ENCODE measurements at regions not wholly inside any gene's neighbourhood (a gene's known extent, or its start where the extent isn't known, plus 50 kb on each side); places are given as distances from the start of the nearest gene placed in this dataset.

DNA sequence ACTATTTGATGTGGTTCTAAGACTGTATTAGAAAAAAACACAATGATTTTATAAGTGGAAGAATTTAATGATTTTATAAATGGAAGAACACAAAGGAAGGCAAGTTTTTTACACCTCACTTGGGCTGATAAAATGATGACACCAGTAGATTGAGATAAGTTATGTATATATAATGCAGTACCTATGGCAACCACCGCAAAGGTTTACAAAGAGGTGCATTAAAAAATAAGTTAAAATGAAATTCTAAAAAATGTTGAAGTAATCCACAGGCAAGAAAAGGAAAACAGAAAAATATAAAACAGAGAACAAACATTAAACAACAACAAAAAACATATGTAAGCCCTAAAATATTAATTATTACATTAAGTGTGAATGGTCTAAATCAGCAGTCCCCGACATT is 490.9 kb upstream of the AADAT start:
- no peaks in the 10 kb centered on the region for H3K36me3 ChIP-seq (ENCODE audit: control insufficient read depth, low read depth, low read length)
- H3K4me3 ChIP-seq (ENCODE audit: low read length) = no peak overlapping the region
- no peaks in the 10 kb centered on the region for H3K27me3 ChIP-seq (ENCODE audit: control insufficient read depth, insufficient read depth, low read length)
- H3K9ac ChIP-seq (ENCODE audit: low read length) = no peak overlapping the region
- H3K4me1 ChIP-seq (ENCODE audit: control insufficient read depth, low read depth, low read length) = peaks cover 6% of the 10 kb centered on the region
- no peaks in the 10 kb centered on the region for H3K9me3 ChIP-seq (ENCODE audit: control insufficient read depth, low read depth, low read length)
- no peak overlapping the region for H3K27ac ChIP-seq (ENCODE audit: low read length)

DNA sequence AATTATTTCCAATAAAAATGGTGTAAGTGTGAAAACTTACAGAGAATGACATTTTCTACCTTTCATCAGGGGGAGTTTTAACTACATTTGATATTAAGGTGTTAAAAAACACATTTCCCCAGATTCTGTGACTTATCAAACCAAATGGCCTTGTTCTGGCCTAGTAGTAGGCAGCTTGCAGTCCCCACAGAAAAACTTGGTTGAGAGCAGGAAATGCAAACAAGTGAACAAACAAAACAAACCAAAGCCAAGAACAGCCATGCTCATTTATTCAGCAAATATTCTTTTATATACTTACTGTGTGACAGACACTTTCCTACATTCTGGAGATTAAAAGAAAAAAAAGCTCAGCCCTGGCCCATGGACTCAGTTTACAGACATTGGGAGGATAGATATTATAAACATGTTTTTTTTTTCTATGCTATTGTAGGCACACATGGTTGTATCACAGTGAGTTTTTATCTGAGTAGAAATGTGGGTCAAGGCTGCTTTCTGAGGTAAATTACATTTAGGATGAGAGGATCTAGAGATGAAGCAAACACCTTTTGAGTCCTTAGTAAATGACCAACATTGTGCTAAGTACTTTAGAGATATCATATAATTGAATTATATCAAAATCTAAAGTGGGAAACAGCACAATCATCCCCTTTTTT is 449.2 kb upstream of the AADAT start:
- H3K27me3 ChIP-seq (ENCODE audit: control insufficient read depth, insufficient read depth, low read length) = no peaks in the 10 kb centered on the region
- H3K36me3 ChIP-seq (ENCODE audit: control insufficient read depth, low read depth, low read length) = no peaks in the 10 kb centered on the region
- H3K27ac ChIP-seq (ENCODE audit: low read length) = no peak overlapping the region
- H3K4me3 ChIP-seq (ENCODE audit: low read length) = no peak overlapping the region
- H3K9me3 ChIP-seq (ENCODE audit: control insufficient read depth, low read depth, low read length) = no peaks in the 10 kb centered on the region
- H3K4me1 ChIP-seq (ENCODE audit: control insufficient read depth, low read depth, low read length) = no peaks in the 10 kb centered on the region
- no peak overlapping the region for H3K9ac ChIP-seq (ENCODE audit: low read length)

DNA sequence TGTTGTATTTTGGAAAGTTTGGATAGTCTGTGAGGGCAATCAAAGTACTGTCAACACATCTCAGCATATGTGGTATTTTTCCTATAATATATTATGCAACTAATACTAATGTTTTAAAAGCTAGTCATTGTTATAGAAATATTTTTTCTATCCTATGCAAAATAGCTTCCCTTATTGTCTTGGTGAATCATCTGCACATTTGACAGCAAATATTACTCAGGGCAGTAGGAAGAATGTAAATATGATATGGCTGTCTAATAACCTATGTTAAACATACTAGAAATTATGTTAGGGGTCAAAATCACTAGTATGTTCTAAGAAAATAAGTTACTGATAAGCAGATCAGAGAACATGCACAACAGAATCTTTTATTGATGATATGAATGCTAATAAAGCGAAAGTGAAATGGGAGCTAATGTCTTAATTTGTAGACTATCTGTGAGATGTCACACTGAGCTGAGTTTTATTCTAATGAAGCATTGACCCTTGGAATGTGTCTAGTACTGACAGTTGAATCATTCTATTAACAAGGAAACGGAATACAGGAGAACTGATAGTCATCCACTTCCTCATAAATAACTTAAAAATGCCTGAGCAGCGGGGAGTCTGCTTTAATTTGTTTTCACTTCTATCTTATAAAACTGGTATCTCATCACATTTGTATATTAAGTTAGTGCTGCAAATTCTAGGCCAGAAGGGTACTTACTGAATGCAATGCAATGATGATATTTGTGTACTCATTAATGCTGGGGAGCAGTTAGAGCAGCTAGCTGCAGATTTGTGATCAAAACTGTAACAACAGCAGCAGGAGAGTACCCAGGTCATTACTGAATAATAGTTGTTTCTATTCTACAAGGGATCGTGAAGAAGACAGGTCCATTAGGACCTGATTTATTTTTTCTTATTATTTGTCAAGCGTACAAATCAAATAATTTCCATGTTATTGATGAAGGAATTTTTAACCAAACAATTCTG is 440.3 kb upstream of the AADAT start:
- Histone ChIP-seq H3K9ac (ENCODE audit: low read length) (no peak overlapping the region), H3K36me3 (ENCODE audit: control insufficient read depth, low read depth, low read length) (no peaks in the 10 kb centered on the region), H3K4me1 (ENCODE audit: control insufficient read depth, low read depth, low read length) (no peaks in the 10 kb centered on the region), H3K27me3 (ENCODE audit: control insufficient read depth, insufficient read depth, low read length) (no peaks in the 10 kb centered on the region), H3K9me3 (ENCODE audit: control insufficient read depth, low read depth, low read length) (no peaks in the 10 kb centered on the region), H3K4me3 (ENCODE audit: low read length) (no peak overlapping the region), H3K27ac (ENCODE audit: low read length) (no peak overlapping the region)

DNA sequence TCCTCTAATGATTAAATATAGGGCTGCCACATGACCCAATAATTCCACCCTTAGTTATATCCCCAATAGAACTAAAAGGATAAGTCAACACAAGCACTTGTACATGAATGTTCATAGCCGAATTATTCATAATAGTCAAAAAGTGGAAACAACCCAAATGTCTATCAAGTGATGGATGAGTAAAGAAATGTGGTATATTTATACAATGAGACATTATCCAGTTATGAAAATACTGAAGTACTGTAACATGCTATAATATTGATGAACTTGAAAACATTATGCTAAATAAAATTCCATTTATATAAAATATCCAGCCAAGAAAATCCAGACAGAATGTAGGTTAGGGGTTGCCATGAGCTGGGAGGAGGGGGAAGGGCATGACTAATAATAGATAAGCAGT is 436.7 kb upstream of the AADAT start:
- no peak overlapping the region for H3K9ac ChIP-seq (ENCODE audit: low read length)
- no peak overlapping the region for H3K4me3 ChIP-seq (ENCODE audit: low read length)
- H3K27ac ChIP-seq (ENCODE audit: low read length) = no peak overlapping the region
- no peaks in the 10 kb centered on the region for H3K4me1 ChIP-seq (ENCODE audit: control insufficient read depth, low read depth, low read length)
- H3K27me3 ChIP-seq (ENCODE audit: control insufficient read depth, insufficient read depth, low read length) = no peaks in the 10 kb centered on the region
- no peaks in the 10 kb centered on the region for H3K36me3 ChIP-seq (ENCODE audit: control insufficient read depth, low read depth, low read length)
- H3K9me3 ChIP-seq (ENCODE audit: control insufficient read depth, low read depth, low read length) = no peaks in the 10 kb centered on the region

DNA sequence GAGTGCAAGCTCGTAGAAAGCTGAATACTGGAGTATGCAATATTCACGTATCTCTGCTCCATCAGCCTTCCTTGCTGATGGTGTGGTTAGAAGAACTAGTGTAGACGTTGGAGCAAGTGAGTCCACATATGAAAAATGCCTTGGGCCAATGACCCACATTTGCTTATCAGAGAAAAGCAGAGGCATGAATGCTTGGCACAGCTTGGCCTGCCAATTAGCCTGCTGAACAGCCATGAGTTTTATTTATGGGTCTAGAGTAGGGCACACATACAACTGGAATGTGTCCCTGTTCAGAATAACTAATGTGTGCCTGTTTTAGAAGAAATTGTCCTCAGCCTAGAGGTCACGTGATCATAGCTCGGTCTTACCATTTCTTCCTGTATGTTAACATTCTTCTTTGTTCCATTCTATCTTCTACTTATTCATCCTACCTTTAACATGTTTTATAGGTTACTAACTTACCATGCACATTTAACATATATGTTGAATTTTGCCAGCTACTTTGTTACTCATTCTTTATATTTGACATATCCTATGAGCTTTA is 432.7 kb upstream of the AADAT start:
- Histone ChIP-seq H3K9me3 (ENCODE audit: control insufficient read depth, low read depth, low read length) (no peaks in the 10 kb centered on the region), H3K36me3 (ENCODE audit: control insufficient read depth, low read depth, low read length) (no peaks in the 10 kb centered on the region), H3K27me3 (ENCODE audit: control insufficient read depth, insufficient read depth, low read length) (no peaks in the 10 kb centered on the region), H3K27ac (ENCODE audit: low read length) (no peak overlapping the region), H3K9ac (ENCODE audit: low read length) (no peak overlapping the region), H3K4me1 (ENCODE audit: control insufficient read depth, low read depth, low read length) (no peaks in the 10 kb centered on the region), H3K4me3 (ENCODE audit: low read length) (no peak overlapping the region)

DNA sequence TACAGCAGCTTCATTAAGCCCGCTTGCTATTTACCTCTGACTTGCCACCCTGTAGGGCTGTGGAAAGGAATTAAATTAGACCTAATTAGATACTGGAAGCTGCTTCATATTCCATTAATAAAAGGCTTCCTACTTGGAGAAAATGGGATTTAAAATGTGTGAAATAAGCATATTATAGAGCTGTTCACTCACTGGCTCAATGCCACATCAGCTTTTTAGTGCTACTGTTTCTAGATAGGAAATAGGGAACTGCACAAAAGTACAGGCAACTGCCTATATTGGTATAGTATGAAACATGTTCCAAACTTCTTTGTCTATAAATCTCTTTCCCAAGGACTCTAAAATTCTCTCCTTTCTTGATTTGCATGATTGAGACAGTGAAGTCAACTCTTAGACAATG is 407.9 kb upstream of the AADAT start:
- Histone ChIP-seq H3K9me3 (ENCODE audit: control insufficient read depth, low read depth, low read length) (no peaks in the 10 kb centered on the region), H3K27me3 (ENCODE audit: control insufficient read depth, insufficient read depth, low read length) (no peaks in the 10 kb centered on the region), H3K4me1 (ENCODE audit: control insufficient read depth, low read depth, low read length) (no peaks in the 10 kb centered on the region), H3K27ac (ENCODE audit: low read length) (no peak overlapping the region), H3K9ac (ENCODE audit: low read length) (no peak overlapping the region), H3K4me3 (ENCODE audit: low read length) (no peak overlapping the region), H3K36me3 (ENCODE audit: control insufficient read depth, low read depth, low read length) (no peaks in the 10 kb centered on the region)

DNA sequence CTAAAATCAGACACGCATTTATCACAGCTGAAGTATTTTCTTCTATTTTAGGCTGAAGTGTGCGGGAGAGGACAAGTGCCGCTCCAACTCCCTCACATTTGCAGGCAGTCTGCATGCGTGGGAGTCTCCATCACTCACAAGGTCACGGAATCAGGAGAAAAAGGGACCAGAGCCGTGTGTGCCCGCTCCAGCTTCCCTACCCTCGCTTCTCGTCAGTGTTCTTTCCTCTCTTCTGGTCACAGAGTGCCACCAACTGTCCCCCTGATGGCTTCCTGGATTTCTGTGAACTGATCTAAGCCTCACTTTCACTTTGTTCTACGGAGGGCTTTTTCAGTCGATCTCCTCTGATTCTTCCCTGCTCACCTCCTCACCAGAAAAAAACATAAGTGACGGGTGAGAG is 407.4 kb upstream of the AADAT start:
- Histone ChIP-seq H3K4me1 (ENCODE audit: control insufficient read depth, low read depth, low read length) (no peaks in the 10 kb centered on the region), H3K9ac (ENCODE audit: low read length) (no peak overlapping the region), H3K9me3 (ENCODE audit: control insufficient read depth, low read depth, low read length) (no peaks in the 10 kb centered on the region), H3K27me3 (ENCODE audit: control insufficient read depth, insufficient read depth, low read length) (no peaks in the 10 kb centered on the region), H3K36me3 (ENCODE audit: control insufficient read depth, low read depth, low read length) (no peaks in the 10 kb centered on the region), H3K27ac (ENCODE audit: low read length) (no peak overlapping the region), H3K4me3 (ENCODE audit: low read length) (no peak overlapping the region)

DNA sequence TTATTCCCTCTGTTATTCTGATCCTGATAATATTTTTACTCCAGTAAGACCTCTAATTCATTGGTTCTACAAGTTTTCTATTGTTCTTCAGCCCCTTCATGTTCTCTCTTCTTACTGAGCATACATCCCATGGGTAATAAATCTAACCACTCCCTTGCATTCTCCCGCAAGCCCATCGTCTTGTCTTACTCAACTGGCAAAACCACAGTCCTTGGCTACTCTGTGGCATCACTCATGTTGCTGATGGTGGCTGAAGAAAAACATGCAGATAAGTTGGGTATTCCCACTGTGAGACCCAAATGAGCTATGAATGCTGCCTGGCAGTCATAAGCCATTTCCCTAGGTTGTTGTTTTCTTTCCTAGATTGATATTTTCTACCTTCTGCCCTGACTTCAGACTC is 402.2 kb upstream of the AADAT start:
- H3K4me1 ChIP-seq (ENCODE audit: control insufficient read depth, low read depth, low read length) = no peaks in the 10 kb centered on the region
- no peaks in the 10 kb centered on the region for H3K36me3 ChIP-seq (ENCODE audit: control insufficient read depth, low read depth, low read length)
- H3K27ac ChIP-seq (ENCODE audit: low read length) = no peak overlapping the region
- H3K4me3 ChIP-seq (ENCODE audit: low read length) = no peak overlapping the region
- H3K9me3 ChIP-seq (ENCODE audit: control insufficient read depth, low read depth, low read length) = no peaks in the 10 kb centered on the region
- H3K27me3 ChIP-seq (ENCODE audit: control insufficient read depth, insufficient read depth, low read length) = no peaks in the 10 kb centered on the region
- H3K9ac ChIP-seq (ENCODE audit: low read length) = no peak overlapping the region

DNA sequence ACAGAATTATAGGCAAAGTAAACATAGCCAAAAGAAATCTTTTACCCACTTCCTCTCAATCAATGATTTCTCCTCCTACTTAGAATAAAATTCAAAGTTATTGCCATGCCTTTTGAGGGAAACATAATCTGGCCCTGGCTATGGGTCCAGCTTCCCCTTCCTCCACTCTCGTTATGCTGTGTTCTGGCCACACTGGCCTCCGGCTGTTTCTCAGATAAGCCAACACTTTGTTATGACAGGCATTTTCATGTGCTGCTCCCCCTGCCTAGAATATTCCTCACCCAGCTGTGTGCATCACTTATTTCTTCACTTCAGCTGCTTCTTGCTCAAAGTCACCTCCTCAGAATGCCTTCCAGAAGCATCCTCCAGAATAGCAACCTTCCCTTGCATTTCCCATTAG is 386.6 kb upstream of the AADAT start:
- no peaks in the 10 kb centered on the region for H3K36me3 ChIP-seq (ENCODE audit: control insufficient read depth, low read depth, low read length)
- H3K4me3 ChIP-seq (ENCODE audit: low read length) = no peak overlapping the region

DNA sequence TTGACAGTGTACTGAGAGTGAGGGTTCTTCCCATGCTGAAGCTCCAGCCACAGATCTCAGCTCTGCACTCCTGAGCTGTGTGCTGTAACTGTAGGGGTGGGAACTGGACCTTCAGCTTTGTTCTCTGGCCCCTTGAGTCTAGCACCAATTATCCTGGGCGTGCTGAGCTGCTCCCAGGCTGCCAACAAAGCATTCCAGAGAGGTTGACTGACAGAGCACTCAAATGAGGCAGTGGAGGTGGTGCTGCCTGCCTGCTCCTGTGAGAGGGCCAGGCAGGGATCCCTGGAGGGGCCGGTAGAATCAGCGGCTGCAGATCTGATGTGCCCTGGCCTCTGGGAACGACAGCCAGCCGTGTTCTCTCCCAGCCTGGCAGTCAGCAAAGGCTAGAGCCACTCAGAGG is 375.7 kb upstream of the AADAT start:
- Histone ChIP-seq H3K27me3 (ENCODE audit: control insufficient read depth, insufficient read depth, low read length) (no peaks in the 10 kb centered on the region), H3K27ac (ENCODE audit: low read length) (no peak overlapping the region), H3K36me3 (ENCODE audit: control insufficient read depth, low read depth, low read length) (no peaks in the 10 kb centered on the region), H3K4me1 (ENCODE audit: control insufficient read depth, low read depth, low read length) (no peaks in the 10 kb centered on the region), H3K4me3 (ENCODE audit: low read length) (no peak overlapping the region), H3K9me3 (ENCODE audit: control insufficient read depth, low read depth, low read length) (no peaks in the 10 kb centered on the region), H3K9ac (ENCODE audit: low read length) (no peak overlapping the region)

More for the DNA sequence above, 386.6 kb upstream of the AADAT start:
- H3K27me3 ChIP-seq (ENCODE audit: control insufficient read depth, insufficient read depth, low read length) = no peaks in the 10 kb centered on the region
- no peak overlapping the region for H3K9ac ChIP-seq (ENCODE audit: low read length)
- H3K9me3 ChIP-seq (ENCODE audit: control insufficient read depth, low read depth, low read length) = no peaks in the 10 kb centered on the region
- H3K27ac ChIP-seq (ENCODE audit: low read length) = no peak overlapping the region
- H3K4me1 ChIP-seq (ENCODE audit: control insufficient read depth, low read depth, low read length) = no peaks in the 10 kb centered on the region

DNA sequence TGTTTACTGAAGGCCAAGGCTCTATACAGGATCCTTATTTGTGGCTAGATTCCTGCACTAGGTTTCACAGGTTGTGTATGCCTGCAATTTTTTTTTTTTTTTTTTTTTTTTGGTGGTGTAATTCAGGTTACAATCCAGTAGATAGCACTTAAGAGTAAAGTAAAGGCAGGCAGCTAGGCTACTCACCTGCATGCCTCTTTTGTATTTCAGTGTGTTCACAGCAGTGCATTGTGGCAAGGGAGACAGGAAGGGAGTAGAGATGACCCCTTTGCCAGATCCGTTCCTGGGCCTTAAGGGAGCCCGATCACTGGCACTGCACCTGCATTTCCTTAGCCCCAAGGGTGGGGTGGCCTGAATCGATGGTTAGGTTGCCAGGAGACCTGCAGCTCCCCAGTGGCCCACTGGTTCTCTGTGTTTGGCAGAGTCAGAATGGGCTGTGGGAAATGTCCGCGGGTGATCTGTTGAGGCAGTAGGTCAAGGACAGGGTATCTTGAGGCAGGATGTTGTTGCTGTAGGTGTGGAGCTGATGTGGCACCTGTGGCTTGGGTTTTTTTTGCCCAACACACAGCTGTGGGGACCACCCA is 374.9 kb upstream of the AADAT start:
- no peaks in the 10 kb centered on the region for H3K27me3 ChIP-seq (ENCODE audit: control insufficient read depth, insufficient read depth, low read length)
- H3K9ac ChIP-seq (ENCODE audit: low read length) = no peak overlapping the region

More for the DNA sequence above, 374.9 kb upstream of the AADAT start:
- H3K36me3 ChIP-seq (ENCODE audit: control insufficient read depth, low read depth, low read length) = no peaks in the 10 kb centered on the region
- H3K4me1 ChIP-seq (ENCODE audit: control insufficient read depth, low read depth, low read length) = no peaks in the 10 kb centered on the region
- H3K27ac ChIP-seq (ENCODE audit: low read length) = no peak overlapping the region
- H3K4me3 ChIP-seq (ENCODE audit: low read length) = no peak overlapping the region
- H3K9me3 ChIP-seq (ENCODE audit: control insufficient read depth, low read depth, low read length) = no peaks in the 10 kb centered on the region

Data from iPS-18a (cell line).